ENCODE measurements at regions not wholly inside any gene's neighbourhood (a gene's known extent, or its start where the extent isn't known, plus 50 kb on each side); places are given as distances from the start of the nearest gene placed in this dataset.
"Not testable (repeated sequence)": the region's sequence is repeated elsewhere in the genome, so short reads cannot be mapped to it uniquely, and the experiment has no call there.

- H3K4me1 ChIP-seq: no peaks in the 10 kb centered on the region
- H3K4me3 ChIP-seq: no peak overlapping the region
- DNase-seq: no peak
- no peaks in the 10 kb centered on the region for H3K9me3 ChIP-seq (replicated peaks)
- no peak overlapping the region for H3K27ac ChIP-seq
- H3K27me3 ChIP-seq: no peaks in the 10 kb centered on the region
- H3K36me3 ChIP-seq: no peaks in the 10 kb centered on the region
Observed at GRCh38 chr20:30288346-30288745, 969.1 kb upstream of the DEFB115 start.

- DNase-seq, H3K27ac ChIP-seq: not testable (repeated sequence)
Observed at GRCh38 chr20:30289049-30289448, 968.4 kb upstream of the DEFB115 start.

GRCh38 chr20:30289711-30290141, 967.7 kb upstream of the DEFB115 start:
- H3K27me3 ChIP-seq; H3K9me3 ChIP-seq (replicated peaks); H3K36me3 ChIP-seq; DNase-seq; H3K4me1 ChIP-seq; H3K4me3 ChIP-seq; H3K27ac ChIP-seq: not testable (repeated sequence)

More at GRCh38 chr20:30289049-30289448, 968.4 kb upstream of the DEFB115 start:
- H3K4me1 ChIP-seq; H3K9me3 ChIP-seq (replicated peaks); H3K36me3 ChIP-seq; H3K4me3 ChIP-seq; H3K27me3 ChIP-seq: not testable (repeated sequence)

- not testable (repeated sequence) for H3K27ac ChIP-seq; DNase-seq; H3K4me3 ChIP-seq; H3K27me3 ChIP-seq; H3K9me3 ChIP-seq (replicated peaks); H3K36me3 ChIP-seq; H3K4me1 ChIP-seq
Observed at GRCh38 chr20:30290361-30291063, 967.0 kb upstream of the DEFB115 start.

GRCh38 chr20:30291064-30291379, 966.4 kb upstream of the DEFB115 start:
- H3K9me3 ChIP-seq (replicated peaks); H3K27me3 ChIP-seq; H3K4me1 ChIP-seq; H3K27ac ChIP-seq; H3K4me3 ChIP-seq; DNase-seq; H3K36me3 ChIP-seq: not testable (repeated sequence)

- not testable (repeated sequence) for H3K36me3 ChIP-seq; H3K4me3 ChIP-seq; H3K27me3 ChIP-seq; H3K4me1 ChIP-seq; DNase-seq; H3K27ac ChIP-seq; H3K9me3 ChIP-seq (replicated peaks)
Observed at GRCh38 chr20:30291686-30292085, 965.8 kb upstream of the DEFB115 start.

- DNase-seq: not testable (repeated sequence)
Observed at GRCh38 chr20:30295396-30295795, 962.1 kb upstream of the DEFB115 start.

GRCh38 chr20:30295967-30296366, 961.5 kb upstream of the DEFB115 start:
- H3K4me1 ChIP-seq; H3K27me3 ChIP-seq; H3K36me3 ChIP-seq; H3K4me3 ChIP-seq; DNase-seq; H3K9me3 ChIP-seq (replicated peaks); H3K27ac ChIP-seq: not testable (repeated sequence)

More at GRCh38 chr20:30295396-30295795, 962.1 kb upstream of the DEFB115 start:
- not testable (repeated sequence) for H3K4me1 ChIP-seq; H3K9me3 ChIP-seq (replicated peaks); H3K27me3 ChIP-seq; H3K4me3 ChIP-seq; H3K27ac ChIP-seq; H3K36me3 ChIP-seq

GRCh38 chr20:30297878-30298595, 959.4 kb upstream of the DEFB115 start:
- not testable (repeated sequence) for H3K27me3 ChIP-seq; H3K4me1 ChIP-seq; H3K9me3 ChIP-seq (replicated peaks); H3K4me3 ChIP-seq; H3K27ac ChIP-seq; DNase-seq; H3K36me3 ChIP-seq

GRCh38 chr20:30300220-30300642, 957.2 kb upstream of the DEFB115 start:
- not testable (repeated sequence) for H3K9me3 ChIP-seq (replicated peaks); H3K27ac ChIP-seq; H3K36me3 ChIP-seq; H3K4me1 ChIP-seq; H3K27me3 ChIP-seq; H3K4me3 ChIP-seq; DNase-seq

- H3K27ac ChIP-seq, H3K4me3 ChIP-seq, H3K36me3 ChIP-seq: not testable (repeated sequence)
Observed at GRCh38 chr20:30302786-30303185, 954.7 kb upstream of the DEFB115 start.

GRCh38 chr20:30309938-30310337, 947.5 kb upstream of the DEFB115 start:
- H3K27ac ChIP-seq; H3K4me3 ChIP-seq; DNase-seq; H3K9me3 ChIP-seq (replicated peaks); H3K36me3 ChIP-seq; H3K27me3 ChIP-seq; H3K4me1 ChIP-seq: not testable (repeated sequence)

More at GRCh38 chr20:30302786-30303185, 954.7 kb upstream of the DEFB115 start:
- H3K9me3 ChIP-seq (replicated peaks); H3K4me1 ChIP-seq; DNase-seq; H3K27me3 ChIP-seq: not testable (repeated sequence)

GRCh38 chr20:30310385-30310784, 947.1 kb upstream of the DEFB115 start:
- H3K4me1 ChIP-seq; H3K36me3 ChIP-seq; H3K27me3 ChIP-seq; DNase-seq; H3K9me3 ChIP-seq (replicated peaks); H3K27ac ChIP-seq; H3K4me3 ChIP-seq: not testable (repeated sequence)

GRCh38 chr20:30312220-30312619, 945.2 kb upstream of the DEFB115 start:
- H3K4me3 ChIP-seq; H3K27me3 ChIP-seq; H3K4me1 ChIP-seq; DNase-seq; H3K36me3 ChIP-seq; H3K27ac ChIP-seq; H3K9me3 ChIP-seq (replicated peaks): not testable (repeated sequence)

GRCh38 chr20:30313660-30314059, 943.8 kb upstream of the DEFB115 start:
- not testable (repeated sequence) for H3K36me3 ChIP-seq; DNase-seq; H3K4me1 ChIP-seq; H3K4me3 ChIP-seq; H3K27me3 ChIP-seq; H3K9me3 ChIP-seq (replicated peaks); H3K27ac ChIP-seq

- H3K4me1 ChIP-seq; H3K4me3 ChIP-seq; H3K27ac ChIP-seq; H3K27me3 ChIP-seq; H3K9me3 ChIP-seq (replicated peaks); DNase-seq; H3K36me3 ChIP-seq: not testable (repeated sequence)
Observed at GRCh38 chr20:30316063-30316462, 941.4 kb upstream of the DEFB115 start.

Measured in SJCRH30 (cell line).